KOPT-K1 (cell line): ENCODE measurements at regions not wholly inside any gene's neighbourhood (a gene's known extent, or its start where the extent isn't known, plus 50 kb on each side); places are given as distances from the start of the nearest gene placed in this dataset.

ENCODE experiments used
- H3K27ac ChIP-seq: fragments of 200-600 bp; sonication (generic); 2 replicates; pipeline ENCODE4 v1.5.1; 2016; ENCODE audit warnings: antibody characterized with exemption, mild to moderate bottlenecking, low read depth, low read length; ENCODE audit not compliant: poor library complexity, severe bottlenecking
- H3K36me3 ChIP-seq: fragments of 200-600 bp; sonication (generic); 2 replicates; pipeline ENCODE4 v1.5.1; 2017; ENCODE audit warnings: antibody characterized with exemption, mild to moderate bottlenecking, low read length, moderate library complexity; ENCODE audit not compliant: insufficient read depth
- H3K9me3 ChIP-seq: fragments of 200-600 bp; sonication (generic); 2 replicates; pipeline ENCODE4 v1.5.1; 2017; ENCODE audit warnings: antibody characterized with exemption, low read length, mild to moderate bottlenecking; ENCODE audit not compliant: insufficient read depth, poor library complexity, severe bottlenecking

GRCh38 chr3:151979906-151980305, 106.5 kb downstream of the SUCNR1 start:
- Histone ChIP-seq H3K36me3 (no peaks in the 10 kb centered on the region), H3K9me3 (no peaks in the 10 kb centered on the region), H3K27ac (no peak overlapping the region)

GRCh38 chr3:151983538-151983937, 110.1 kb downstream of the SUCNR1 start:
- Histone ChIP-seq H3K9me3 (no peaks in the 10 kb centered on the region), H3K36me3 (no peaks in the 10 kb centered on the region), H3K27ac (no peak overlapping the region)

- no peaks in the 10 kb centered on the region for H3K36me3 ChIP-seq
- H3K27ac ChIP-seq = no peak overlapping the region
- H3K9me3 ChIP-seq = no peaks in the 10 kb centered on the region
Measured at GRCh38 chr3:151985787-151986430, 112.5 kb downstream of the SUCNR1 start.

- H3K27ac ChIP-seq = no peak overlapping the region
- H3K36me3 ChIP-seq = no peaks in the 10 kb centered on the region
- H3K9me3 ChIP-seq = no peaks in the 10 kb centered on the region
Measured at GRCh38 chr3:151987893-151988292, 114.5 kb downstream of the SUCNR1 start.

- H3K9me3 ChIP-seq = no peaks in the 10 kb centered on the region
- no peaks in the 10 kb centered on the region for H3K36me3 ChIP-seq
- H3K27ac ChIP-seq = no peak overlapping the region
Measured at GRCh38 chr3:151989621-151990020, 116.2 kb downstream of the SUCNR1 start.

GRCh38 chr3:151990696-151991376, 117.4 kb downstream of the SUCNR1 start:
- Histone ChIP-seq H3K27ac (no peak overlapping the region), H3K9me3 (no peaks in the 10 kb centered on the region), H3K36me3 (no peaks in the 10 kb centered on the region)

- Histone ChIP-seq H3K9me3 (no peaks in the 10 kb centered on the region), H3K27ac (no peak overlapping the region), H3K36me3 (no peaks in the 10 kb centered on the region)
Measured at GRCh38 chr3:151992326-151993041, 119.0 kb downstream of the SUCNR1 start.

GRCh38 chr3:151995091-151995490, 121.6 kb downstream of the SUCNR1 start:
- Histone ChIP-seq H3K27ac (no peak overlapping the region), H3K36me3 (no peaks in the 10 kb centered on the region), H3K9me3 (no peaks in the 10 kb centered on the region)

- Histone ChIP-seq H3K27ac (no peak overlapping the region), H3K36me3 (no peaks in the 10 kb centered on the region), H3K9me3 (no peaks in the 10 kb centered on the region)
Measured at GRCh38 chr3:151998744-151999143, 125.3 kb downstream of the SUCNR1 start.

- Histone ChIP-seq H3K9me3 (no peaks in the 10 kb centered on the region), H3K27ac (no peak overlapping the region), H3K36me3 (no peaks in the 10 kb centered on the region)
Measured at GRCh38 chr3:151999936-152000335, 126.5 kb downstream of the SUCNR1 start.

- no peaks in the 10 kb centered on the region for H3K36me3 ChIP-seq
Measured at GRCh38 chr3:152011812-152012735, 138.6 kb downstream of the SUCNR1 start.

GRCh38 chr3:152019508-152019907, 146.1 kb downstream of the SUCNR1 start:
- Histone ChIP-seq H3K9me3 (no peaks in the 10 kb centered on the region), H3K27ac (no peak overlapping the region), H3K36me3 (no peaks in the 10 kb centered on the region)

More at GRCh38 chr3:152011812-152012735, 138.6 kb downstream of the SUCNR1 start:
- no peak overlapping the region for H3K27ac ChIP-seq
- no peaks in the 10 kb centered on the region for H3K9me3 ChIP-seq

GRCh38 chr3:152021951-152022461, 148.6 kb downstream of the SUCNR1 start:
- H3K36me3 ChIP-seq = no peaks in the 10 kb centered on the region
- H3K9me3 ChIP-seq = no peaks in the 10 kb centered on the region
- no peak overlapping the region for H3K27ac ChIP-seq

GRCh38 chr3:152026033-152026556, 152.7 kb downstream of the SUCNR1 start:
- Histone ChIP-seq H3K36me3 (no peaks in the 10 kb centered on the region), H3K27ac (no peak overlapping the region), H3K9me3 (no peaks in the 10 kb centered on the region)
